SU-DHL-6 (cell line): ENCODE measurements at regions not wholly inside any gene's neighbourhood (a gene's known extent, or its start where the extent isn't known, plus 50 kb on each side); places are given as distances from the start of the nearest gene placed in this dataset.

Experiments
- H2AFZ ChIP-seq: fragments of 200-600 bp; sonication (generic); 2 replicates; pipeline ENCODE4 v1.6.1; 2014; ENCODE audit warnings: low read depth, mild to moderate bottlenecking, moderate library complexity, mixed read lengths, antibody characterized with exemption, low read length; ENCODE audit not compliant: severe bottlenecking
- H3F3A ChIP-seq: fragments of 200-600 bp; shearing (Covaris generic); 2 replicates; pipeline ENCODE4 v1.6.0; 2016; ENCODE audit warnings: antibody characterized with exemption, mild to moderate bottlenecking; ENCODE audit not compliant: insufficient read depth
- H3K27ac ChIP-seq: fragments of 200-600 bp; sonication (generic); 2 replicates; pipeline ENCODE4 v1.5.1; 2016; ENCODE audit warnings: low read depth, mild to moderate bottlenecking, low read length, moderate library complexity, mixed read lengths
- H3K27me3 ChIP-seq: fragments of 200-600 bp; sonication (generic), shearing (Covaris generic); 2 replicates; pipeline ENCODE4 v1.6.0; 2014; ENCODE audit warnings: mild to moderate bottlenecking, low read length
- H3K36me3 ChIP-seq: fragments of 200-600 bp; sonication (generic); 2 replicates; pipeline ENCODE4 v1.6.1; 2014; ENCODE audit warnings: mild to moderate bottlenecking, low read length, mixed read lengths
- H3K4me2 ChIP-seq: fragments of 300-600, 200-600 bp; shearing (Covaris generic), sonication (generic); 2 replicates; pipeline ENCODE4 v1.6.0; 2014; ENCODE audit warnings: low read length, low read depth, mild to moderate bottlenecking; ENCODE audit not compliant: poor library complexity, severe bottlenecking
- H3K4me3 ChIP-seq: fragments of 200-600 bp; sonication (generic); 2 replicates; pipeline ENCODE4 v1.5.1; 2014; ENCODE audit warnings: antibody characterized with exemption, low read length, mild to moderate bottlenecking, mixed read lengths; ENCODE audit not compliant: insufficient read depth, poor library complexity, severe bottlenecking
- H3K79me2 ChIP-seq: fragments of 200-600 bp; sonication (generic); 2 replicates; pipeline ENCODE4 v1.6.1; 2014; ENCODE audit warnings: mild to moderate bottlenecking, low read length, moderate library complexity; ENCODE audit not compliant: insufficient read depth
- H3K9ac ChIP-seq: fragments of 200-600 bp; sonication (generic); 2 replicates; pipeline ENCODE4 v1.7.0; 2014; ENCODE audit warnings: mild to moderate bottlenecking, low read length
- H3K9me2 ChIP-seq: fragments of 200-600 bp; sonication (generic); replicated peaks from 2 replicates; pipeline ENCODE4 v1.6.1; 2014; ENCODE audit warnings: low read length; ENCODE audit not compliant: insufficient read depth
- H3K9me3 ChIP-seq: fragments of 200-600 bp; sonication (generic); 2 replicates; pipeline ENCODE4 v1.6.1; 2014; ENCODE audit warnings: low read length, mixed read lengths; ENCODE audit not compliant: insufficient read depth
- H4K20me1 ChIP-seq: fragments of 200-600 bp; sonication (generic); 2 replicates; pipeline ENCODE4 v1.6.1; 2014; ENCODE audit warnings: low read depth, mild to moderate bottlenecking, antibody characterized with exemption, low read length, moderate library complexity, mixed read lengths
- CTCF ChIP-seq: fragments of 200-600 bp; sonication (generic); IDR thresholded peaks from one replicate; pipeline ENCODE4 v1.5.1; 2017; ENCODE audit warnings: antibody characterized with exemption, mild to moderate bottlenecking, low read length, moderate library complexity; ENCODE audit not compliant: insufficient read depth, poor library complexity, severe bottlenecking
- EZH2phosphoT487 ChIP-seq: fragments of 200-600 bp; sonication (generic), shearing (Covaris generic); conservative IDR thresholded peaks from 2 replicates; pipeline ENCODE4 v1.6.1; 2018; ENCODE audit warnings: mild to moderate bottlenecking, antibody characterized with exemption, low read length, moderate library complexity, mixed read lengths

GRCh38 chr4:62661821-62662220, 1461.7 kb downstream of the ADGRL3 start:
- no peaks in the 10 kb centered on the region for H3K9me3 ChIP-seq
- H3K27me3 ChIP-seq = no peaks in the 10 kb centered on the region
- H3F3A ChIP-seq = no peaks in the 10 kb centered on the region
- H2AFZ ChIP-seq = no peak overlapping the region
- no peaks in the 10 kb centered on the region for H3K79me2 ChIP-seq
- no peak overlapping the region for H3K4me2 ChIP-seq
- H3K4me3 ChIP-seq = no peak overlapping the region
- H3K27ac ChIP-seq = no peak overlapping the region
- H3K36me3 ChIP-seq = no peaks in the 10 kb centered on the region
- TF ChIP-seq EZH2phosphoT487 (no peak), CTCF (no peak)
- H3K9ac ChIP-seq = no peak overlapping the region
- no peaks in the 10 kb centered on the region for H4K20me1 ChIP-seq
- no peaks in the 10 kb centered on the region for H3K9me2 ChIP-seq

GRCh38 chr4:62656006-62656405, 1455.9 kb downstream of the ADGRL3 start:
- no peaks in the 10 kb centered on the region for H3K36me3 ChIP-seq
- no peak overlapping the region for H3K27ac ChIP-seq
- H3F3A ChIP-seq = no peaks in the 10 kb centered on the region
- no peak overlapping the region for H3K4me3 ChIP-seq
- H3K9ac ChIP-seq = no peak overlapping the region
- H3K27me3 ChIP-seq = no peaks in the 10 kb centered on the region
- no peaks in the 10 kb centered on the region for H3K79me2 ChIP-seq
- no peak overlapping the region for H2AFZ ChIP-seq
- no peaks in the 10 kb centered on the region for H3K9me3 ChIP-seq
- no peaks in the 10 kb centered on the region for H3K9me2 ChIP-seq
- H3K4me2 ChIP-seq = no peak overlapping the region
- H4K20me1 ChIP-seq = no peaks in the 10 kb centered on the region
- no peak for TF ChIP-seq CTCF
- no peak for TF ChIP-seq EZH2phosphoT487

DNA sequence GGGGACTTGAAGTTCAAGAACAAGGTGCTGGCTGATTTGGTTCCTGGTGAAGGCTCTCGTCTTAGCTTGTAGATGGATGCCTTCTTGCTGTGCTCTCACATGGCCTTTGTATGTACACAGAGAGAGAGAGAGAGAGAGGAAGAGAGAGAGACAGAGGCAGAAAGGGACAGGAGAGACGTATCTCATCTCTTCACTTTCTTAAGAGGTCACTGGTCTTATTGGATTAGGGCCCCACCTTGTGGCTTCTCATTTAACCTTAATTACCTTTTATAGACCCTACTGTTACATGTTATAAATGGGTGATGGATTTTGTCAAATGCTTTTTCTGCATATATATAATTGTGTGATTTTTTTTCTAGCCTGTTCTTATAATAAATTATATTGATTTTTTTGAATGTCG, 1444.2 kb downstream of the ADGRL3 start:
- H3K9ac ChIP-seq = no peak overlapping the region
- peak overlapping the region; percentile 82 for H2AFZ ChIP-seq
- H4K20me1 ChIP-seq = no peaks in the 10 kb centered on the region

More for the DNA sequence above, 1444.2 kb downstream of the ADGRL3 start:
- Histone ChIP-seq H3K4me3 (no peak overlapping the region), H3K9me3 (no peaks in the 10 kb centered on the region), H3K27me3 (no peaks in the 10 kb centered on the region), H3F3A (no peaks in the 10 kb centered on the region), H3K36me3 (no peaks in the 10 kb centered on the region), H3K79me2 (no peaks in the 10 kb centered on the region), H3K4me2 (no peak overlapping the region), H3K9me2 (no peaks in the 10 kb centered on the region), H3K27ac (no peak overlapping the region)
- TF ChIP-seq EZH2phosphoT487 = no peak
- no peak for TF ChIP-seq CTCF
